K562 (cell line): ENCODE measurements at regions not wholly inside any gene's neighbourhood (a gene's known extent, or its start where the extent isn't known, plus 50 kb on each side); places are given as distances from the start of the nearest gene placed in this dataset.

Source experiments
- ATAC-seq: fragments of 200-7000 bp; cut with Tn5 transposase; 3 replicates; pipeline ENCODE4 v1.9.1; 2020; ENCODE audit warnings: moderate library complexity
- BruUV-seq: library from RNA; stranded (reverse); fragments of 400-500 nt; replicated peaks from 2 replicates; lab custom pipeline; 2021; lab: Mats Ljungman, UMichigan
- CTCF ChIA-PET: fragments of 300-600 bp; formaldehyde crosslinking; extraction: SDS; loops from one replicate; lab custom pipeline; 2021; ENCODE audit warnings: low intra/inter-chr PET ratio; lab: Yijun Ruan, JAX
- POLR2A ChIA-PET: fragments of 300-600, 350-650 bp; sonication (Branson Sonifier 250); formaldehyde crosslinking; extraction: SDS; loops from one replicate; lab custom pipeline; 2021; ENCODE audit warnings: antibody characterized with exemption, inconsistent platforms; lab: Yijun Ruan, JAX
- DNase-seq, 4 experiments: peaks; one replicate each; pipeline versions ENCODE4 v3.0.0 to v3.0.0-alpha.2; 2011 to 2018; ENCODE audit warnings: low spot score in 3 of 4, mixed read lengths in 3 of 4; ENCODE audit errors: extremely low read depth in 1 of 4
- FAIRE-seq: peaks from 2 replicates; lab custom pipeline; 2011; peaks lifted over from hg19 to GRCh38; lab: Jason Lieb, UNC
- H2AFZ ChIP-seq: 2 replicates; pipeline ENCODE4 v1.6.0; 2011; ENCODE audit warnings: low read depth, low read length, control low read depth, inconsistent platforms
- H3K27ac ChIP-seq: fragments of 200-600 bp; 3 replicates; pipeline ENCODE4 v1.8.0; 2011; ENCODE audit warnings: low read depth, mild to moderate bottlenecking, control low read depth, inconsistent platforms, low read length, moderate library complexity, mixed read lengths; ENCODE audit errors: extremely low read depth
- H3K27me3 ChIP-seq, 2 experiments: fragments of 300-600 bp in 1 of 2; 2 replicates in 1 of 2; 3 replicates in 1 of 2; pipeline versions ENCODE4 v1.6.0 to v1.8.0; 2011; ENCODE audit warnings: inconsistent platforms in 2 of 2, low read length in 2 of 2, mild to moderate bottlenecking in 1 of 2, mixed read lengths in 1 of 2, moderate library complexity in 1 of 2; ENCODE audit not compliant: control insufficient read depth in 2 of 2, insufficient read depth in 2 of 2
- H3K36me3 ChIP-seq: fragments of 300-600 bp; 3 replicates; pipeline ENCODE4 v1.8.0; 2011; ENCODE audit warnings: mild to moderate bottlenecking, low read length, inconsistent platforms; ENCODE audit not compliant: control insufficient read depth, insufficient read depth
- H3K4me1 ChIP-seq, 2 experiments: fragments of 200-600 bp in 1 of 2; replicated peaks in 1 of 2; 2 replicates in 1 of 2; 3 replicates in 1 of 2; pipeline versions ENCODE4 v1.5.1 to v1.8.0; 2011; ENCODE audit warnings: inconsistent platforms in 2 of 2, low read length in 2 of 2, mild to moderate bottlenecking in 1 of 2, mixed read lengths in 1 of 2, moderate library complexity in 1 of 2; ENCODE audit not compliant: control insufficient read depth in 2 of 2, insufficient read depth in 2 of 2
- H3K4me2 ChIP-seq: 2 replicates; pipeline ENCODE4 v1.6.1; 2011; ENCODE audit warnings: low read length, control low read depth, inconsistent platforms, mixed read lengths; ENCODE audit not compliant: insufficient read depth
- H3K4me3 ChIP-seq: fragments of 200-600 bp; sonication (generic), shearing (Covaris generic); 2 replicates; pipeline ENCODE4 v1.5.1; 2016; ENCODE audit warnings: control low read depth, inconsistent platforms
- H3K79me2 ChIP-seq: fragments of 200-600 bp; 3 replicates; pipeline ENCODE4 v1.8.0; 2011; ENCODE audit warnings: low read length, inconsistent platforms; ENCODE audit not compliant: control insufficient read depth, insufficient read depth
- H3K9ac ChIP-seq, 2 experiments: 2 replicates each; pipeline versions ENCODE4 v1.6.0 to v1.6.1; 2011; ENCODE audit warnings: low read depth in 2 of 2, low read length in 2 of 2, control low read depth in 1 of 2, inconsistent platforms in 1 of 2, mild to moderate bottlenecking in 1 of 2, mixed read lengths in 1 of 2; ENCODE audit not compliant: insufficient read depth in 1 of 2
- H3K9me1 ChIP-seq: one replicate; pipeline ENCODE4 v1.6.0; 2011; ENCODE audit warnings: inconsistent platforms, mild to moderate bottlenecking, low read length, moderate library complexity; ENCODE audit not compliant: control insufficient read depth, insufficient read depth
- H3K9me3 ChIP-seq: replicated peaks from 2 replicates; pipeline ENCODE4 v1.5.1; 2011; ENCODE audit warnings: low read depth, low read length, inconsistent platforms; ENCODE audit not compliant: control insufficient read depth, insufficient read depth
- H4K20me1 ChIP-seq: replicated peaks from 2 replicates; pipeline ENCODE4 v1.6.1; 2011; ENCODE audit warnings: low read length, inconsistent platforms, mixed read lengths; ENCODE audit not compliant: control insufficient read depth, insufficient read depth
- CEBPG ChIP-seq, 3 experiments: fragments of 200-800 bp in 1 of 3; sonication (Bioruptor generic) in 1 of 3; sonication (generic) in 1 of 3; formaldehyde crosslinking in 1 of 3; IDR thresholded peaks in 2 of 3; conservative IDR thresholded peaks in 1 of 3; 2 replicates each; pipeline versions ENCODE4 v1.6.1 to v1.8.0; 2016 to 2022; ENCODE audit warnings: missing compliant biosample characterization in 2 of 3, missing genetic modification characterization in 2 of 3, mild to moderate bottlenecking in 1 of 3, missing genetic modification reagents in 1 of 3
- CREB1 ChIP-seq, 2 experiments: sonication (generic) in 1 of 2; formaldehyde crosslinking in 1 of 2; IDR thresholded peaks; 2 replicates each; pipeline versions ENCODE4 v1.6.1 to v1.8.0; 2012 to 2022; ENCODE audit warnings: inconsistent platforms in 1 of 2, mild to moderate bottlenecking in 1 of 2, missing genetic modification reagents in 1 of 2, moderate library complexity in 1 of 2
- ETV6 ChIP-seq, 3 experiments: fragments of 150-350 bp in 1 of 3; sonication (generic) in 1 of 3; formaldehyde crosslinking in 1 of 3; IDR thresholded peaks; 2 replicates each; pipeline versions ENCODE4 v1.6.1 to v1.8.0; 2014 to 2022; ENCODE audit warnings: borderline replicate concordance in 2 of 3, low read depth in 2 of 3, antibody characterized with exemption in 1 of 3, low read length in 1 of 3, mild to moderate bottlenecking in 1 of 3, missing genetic modification reagents in 1 of 3
- MAFK ChIP-seq: IDR thresholded peaks from 2 replicates; pipeline ENCODE4 v1.6.1; 2011; ENCODE audit warnings: low read length, improper control_type of control experiment
- MYC ChIP-seq, 2 experiments: fragments of 250-450 bp in 1 of 2; sonication (Bioruptor Pico) in 1 of 2; IDR thresholded peaks; 2 replicates each; pipeline versions ENCODE4 v1.5.1 to v1.6.1; 2012 to 2021; ENCODE audit warnings: low read depth in 2 of 2, borderline replicate concordance in 1 of 2, improper control_type of control experiment in 1 of 2, low read length in 1 of 2, mild to moderate bottlenecking in 1 of 2, moderate library complexity in 1 of 2
- POLR2AphosphoS2 ChIP-seq: IDR thresholded peaks from 2 replicates; pipeline ENCODE4 v1.6.1; 2012; ENCODE audit warnings: low read length, improper control_type of control experiment
- RBM14 ChIP-seq: fragments of 200-400 bp; formaldehyde crosslinking; IDR thresholded peaks from 2 replicates; pipeline ENCODE4 v1.6.1; 2018; ENCODE audit warnings: low read depth, mild to moderate bottlenecking, low read length, moderate library complexity, borderline replicate concordance; ENCODE audit not compliant: insufficient read depth
- SMAD3 ChIP-seq: fragments of 450-650 bp; formaldehyde crosslinking; conservative IDR thresholded peaks from 2 replicates; pipeline ENCODE4 v1.4.0; 2020; ENCODE audit warnings: mild to moderate bottlenecking
- SMARCA4 ChIP-seq: fragments of 450-650 bp; IDR thresholded peaks from 2 replicates; pipeline ENCODE4 v1.6.1; 2016
- SRSF3 ChIP-seq: fragments of 200-400 bp; formaldehyde crosslinking; IDR thresholded peaks from 2 replicates; pipeline ENCODE4 v1.6.1; 2016; ENCODE audit warnings: mild to moderate bottlenecking, low read length, moderate library complexity; ENCODE audit not compliant: insufficient read depth
- TBL1XR1 ChIP-seq, 2 experiments: IDR thresholded peaks; 2 replicates each; pipeline ENCODE4 v1.6.1; 2012; ENCODE audit warnings: improper control_type of control experiment in 2 of 2, low read length in 2 of 2, mild to moderate bottlenecking in 1 of 2
- TEAD4 ChIP-seq, 2 experiments: sonication (generic) in 1 of 2; formaldehyde crosslinking in 1 of 2; IDR thresholded peaks; 2 replicates each; pipeline versions ENCODE4 v1.6.1 to v1.8.0; 2012 to 2022; ENCODE audit warnings: borderline replicate concordance in 1 of 2, inconsistent platforms in 1 of 2, low read length in 1 of 2, mild to moderate bottlenecking in 1 of 2, missing genetic modification reagents in 1 of 2
- ZC3H4 ChIP-seq: sonication (generic); formaldehyde crosslinking; IDR thresholded peaks from 2 replicates; pipeline ENCODE4 v1.9.0; 2021; ENCODE audit warnings: missing genetic modification reagents, borderline replicate concordance
- ZNF707 ChIP-seq: fragments of 250-450 bp; sonication (Bioruptor Pico); conservative IDR thresholded peaks from 2 replicates; pipeline ENCODE4 v1.8.0; 2022; ENCODE audit warnings: inconsistent platforms, mild to moderate bottlenecking, moderate library complexity
- in situ Hi-C: fragments of 300-500 bp; cut with MboI; formaldehyde crosslinking; loops from 4 replicates; pipeline ENCODE4 v1.15.0; 2018; ENCODE audit warnings: inconsistent platforms, mixed read lengths
- intact Hi-C: fragments of 100-400 bp; cut with micrococcal nuclease; formaldehyde crosslinking; loops from 2 replicates; pipeline ENCODE4 v1.14.2; 2022
- TF ChIP-seq, protein P1 (sequence below): fragments of 250-450 bp; sonication (Bioruptor Pico); IDR thresholded peaks from 2 replicates; pipeline ENCODE4 v1.8.0; 2022; ENCODE audit warnings: moderate library complexity, mild to moderate bottlenecking, inconsistent platforms

DNA sequence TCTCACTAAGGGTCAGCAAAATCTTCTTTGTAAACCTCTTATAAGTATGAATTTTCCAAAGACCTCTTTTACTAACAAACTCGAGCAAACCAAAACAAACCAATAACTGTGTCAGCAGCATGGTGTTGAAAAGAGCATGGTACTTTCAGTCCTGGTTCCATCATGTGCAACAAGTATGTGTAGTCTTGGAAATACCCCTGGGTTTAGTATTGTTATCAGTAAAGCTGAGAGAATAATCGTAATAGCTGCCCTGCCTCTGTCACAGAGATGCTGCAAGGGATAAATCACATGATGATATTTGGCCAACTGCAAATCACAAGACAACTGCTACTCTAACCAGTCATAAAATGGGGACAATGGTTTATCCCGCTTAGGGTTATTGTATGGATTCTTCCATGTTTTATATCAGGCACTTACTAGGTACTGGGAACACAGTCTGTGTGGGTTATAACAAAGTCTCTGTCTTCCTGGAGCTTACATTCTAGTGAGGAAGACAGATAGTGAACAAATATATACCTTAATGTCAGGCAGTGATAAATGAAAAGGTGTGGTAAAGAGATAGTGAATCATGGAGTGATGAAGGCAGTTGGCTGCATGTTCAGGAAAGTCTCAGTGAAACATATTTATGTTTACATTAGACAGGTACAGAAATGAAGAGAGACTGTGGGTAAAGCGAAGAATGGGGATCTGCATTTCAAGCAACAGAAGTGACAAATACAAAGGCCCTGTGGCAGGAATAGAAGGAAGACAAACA lies 60.5 kb upstream of the C10orf90 start (continued):
- TF ChIP-seq RBM14 (no peak), TEAD4 (IDR thresholded peaks at IDR 0.05; ENCODE audit: low read length) (no peak), TEAD4 (CRISPR knock-in tag; IDR thresholded peaks at IDR 0.05; ENCODE audit: borderline replicate concordance) (no peak), CEBPG (CRISPR knock-in tag; IDR thresholded peaks at IDR 0.05) (no peak), CEBPG (tag; conservative IDR thresholded peaks at IDR 0.05 in 1 of 2, IDR thresholded peaks at IDR 0.05 in 1 of 2) (no peak), SMARCA4 (no peak), SRSF3 (no peak), ZNF707 (no peak), SMAD3 (CRISPR knock-in tag) (no peak)

DNA sequence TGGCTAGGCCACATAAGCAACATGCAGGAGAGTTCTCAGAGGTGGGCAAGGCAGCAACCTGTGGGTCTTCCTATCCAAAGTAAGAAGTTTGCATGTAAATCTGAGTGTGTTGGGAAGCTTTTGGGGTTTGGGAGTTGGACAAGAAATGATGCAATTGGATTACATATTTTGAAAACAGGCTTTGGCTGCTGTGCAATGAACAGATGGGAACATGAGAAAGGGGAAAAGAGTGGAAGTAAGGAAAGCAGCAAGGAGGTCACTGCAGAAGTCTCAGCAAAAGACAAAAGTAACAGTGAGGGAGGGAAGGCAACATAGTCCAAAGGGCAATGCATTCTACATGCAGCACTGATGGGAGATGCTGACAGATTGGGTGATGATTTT lies 61.1 kb upstream of the C10orf90 start:
- H3K9me3 ChIP-seq: no peaks in the 10 kb centered on the region
- no peak for TF ChIP-seq MYC (IDR thresholded peaks at IDR 0.05; ENCODE audit: low read depth, low read length)
- no peak for TF ChIP-seq MYC (CRISPR knock-in tag; IDR thresholded peaks at IDR 0.05; ENCODE audit: borderline replicate concordance, low read depth)
- TF ChIP-seq, protein P1, sequence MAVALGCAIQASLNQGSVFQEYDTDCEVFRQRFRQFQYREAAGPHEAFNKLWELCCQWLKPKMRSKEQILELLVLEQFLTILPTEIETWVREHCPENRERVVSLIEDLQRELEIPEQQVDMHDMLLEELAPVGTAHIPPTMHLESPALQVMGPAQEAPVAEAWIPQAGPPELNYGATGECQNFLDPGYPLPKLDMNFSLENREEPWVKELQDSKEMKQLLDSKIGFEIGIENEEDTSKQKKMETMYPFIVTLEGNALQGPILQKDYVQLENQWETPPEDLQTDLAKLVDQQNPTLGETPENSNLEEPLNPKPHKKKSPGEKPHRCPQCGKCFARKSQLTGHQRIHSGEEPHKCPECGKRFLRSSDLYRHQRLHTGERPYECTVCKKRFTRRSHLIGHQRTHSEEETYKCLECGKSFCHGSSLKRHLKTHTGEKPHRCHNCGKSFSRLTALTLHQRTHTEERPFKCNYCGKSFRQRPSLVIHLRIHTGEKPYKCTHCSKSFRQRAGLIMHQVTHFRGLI: no peak
- no peak for TF ChIP-seq CREB1 (IDR thresholded peaks at IDR 0.05)
- TF ChIP-seq CREB1 (CRISPR knock-in tag; IDR thresholded peaks at IDR 0.05): no peak
- TF ChIP-seq POLR2AphosphoS2: no peak
- no peak for TF ChIP-seq MAFK
- TF ChIP-seq ZC3H4 (CRISPR knock-in tag): no peak
- no peak for TF ChIP-seq ETV6 (IDR thresholded peaks at IDR 0.05; ENCODE audit: borderline replicate concordance in 1 of 2, low read depth in 2 of 2, low read length in 1 of 2)
- TF ChIP-seq ETV6 (CRISPR knock-in tag; IDR thresholded peaks at IDR 0.05; ENCODE audit: borderline replicate concordance): no peak
- TF ChIP-seq TBL1XR1 (IDR thresholded peaks at IDR 0.05; ENCODE audit: low read length in 2 of 2): no peak

More for the DNA sequence above, 61.1 kb upstream of the C10orf90 start:
- Histone ChIP-seq H3K9me1 (no peaks in the 10 kb centered on the region), H3K27ac (no peak overlapping the region), H3K27me3 (no peaks in the 10 kb centered on the region), H3K9ac (no peak overlapping the region), H3K4me2 (no peak overlapping the region), H3K79me2 (no peaks in the 10 kb centered on the region), H3K4me3 (no peak overlapping the region), H3K36me3 (no peaks in the 10 kb centered on the region), H4K20me1 (no peaks in the 10 kb centered on the region), H2AFZ (no peak overlapping the region), H3K4me1 (no peaks in the 10 kb centered on the region)
- no TSS peak for BruUV-seq
- no peak for DNase-seq
- intact Hi-C loops (no loop called here), in situ Hi-C loops (no loop called here)
- POLR2A ChIA-PET: no interaction called here
- CTCF ChIA-PET: no interaction called here
- no peak for ATAC-seq
- FAIRE-seq: no peak
